IMR-90 (cell line): ENCODE measurements at regions not wholly inside any gene's neighbourhood (a gene's known extent, or its start where the extent isn't known, plus 50 kb on each side); places are given as distances from the start of the nearest gene placed in this dataset.

Source experiments
- ATAC-seq: fragments of 200-7000 bp; cut with Tn5 transposase; 2 replicates; pipeline ENCODE4 v1.9.1; 2020; ENCODE audit warnings: low read depth, mild to moderate bottlenecking, moderate library complexity
- BruUV-seq: library from RNA; stranded (reverse); fragments of 400-500 nt; replicated peaks from 2 replicates; lab custom pipeline; 2021; lab: Mats Ljungman, UMichigan
- CTCF ChIA-PET: fragments of 300-600 bp; formaldehyde crosslinking; extraction: SDS; loops from one replicate; lab custom pipeline; 2021; ENCODE audit warnings: antibody characterized with exemption; lab: Yijun Ruan, JAX
- POLR2A ChIA-PET: fragments of 300-600 bp; sonication (Branson Sonifier 250); formaldehyde crosslinking; loops from one replicate; lab custom pipeline; 2022; ENCODE audit warnings: antibody characterized with exemption; ENCODE audit not compliant: unreplicated experiment; lab: Charles Lee
- DNase-seq: peaks from one replicate; pipeline ENCODE4 v3.0.0; 2013
- H2AFZ ChIP-seq: replicated peaks from 2 replicates; pipeline ENCODE3; 2013; ENCODE audit warnings: low read length, mild to moderate bottlenecking; ENCODE audit not compliant: poor library complexity
- H2AK5ac ChIP-seq: 2 replicates; pipeline ENCODE4 v1.6.1; 2013; ENCODE audit warnings: low read depth, low read length, inconsistent platforms
- H2AK9ac ChIP-seq: replicated peaks from 2 replicates; pipeline ENCODE3; 2013; ENCODE audit warnings: mild to moderate bottlenecking, low read depth, low read length, moderate library complexity; ENCODE audit not compliant: poor library complexity
- H2BK120ac ChIP-seq: 2 replicates; pipeline ENCODE4 v1.6.1; 2013; ENCODE audit warnings: low read depth, low read length, inconsistent platforms
- H2BK15ac ChIP-seq: 3 replicates; pipeline ENCODE4 v1.6.1; 2013; ENCODE audit warnings: low read depth, low read length, inconsistent platforms
- H2BK20ac ChIP-seq: 2 replicates; pipeline ENCODE4 v1.6.1; 2013; ENCODE audit warnings: low read depth, mild to moderate bottlenecking, inconsistent platforms, low read length, moderate library complexity
- H2BK5ac ChIP-seq: 2 replicates; pipeline ENCODE4 v1.6.1; 2013; ENCODE audit warnings: mild to moderate bottlenecking, low read depth, low read length, inconsistent platforms; ENCODE audit not compliant: poor library complexity, severe bottlenecking
- H3K14ac ChIP-seq: replicated peaks from 2 replicates; pipeline ENCODE4 v1.6.1; 2013; ENCODE audit warnings: low read depth, low read length, inconsistent platforms
- H3K18ac ChIP-seq: 2 replicates; pipeline ENCODE4 v1.6.1; 2013; ENCODE audit warnings: low read depth, low read length, control low read depth
- H3K23ac ChIP-seq: 2 replicates; pipeline ENCODE4 v1.6.1; 2013; ENCODE audit warnings: low read depth, low read length, inconsistent platforms
- H3K27ac ChIP-seq: 2 replicates; pipeline ENCODE4 v1.5.1; 2013; ENCODE audit warnings: mild to moderate bottlenecking, control low read depth, low read length; ENCODE audit not compliant: insufficient read depth
- H3K27me3 ChIP-seq: 2 replicates; pipeline ENCODE4 v1.6.1; 2013; ENCODE audit warnings: low read length; ENCODE audit not compliant: control insufficient read depth, insufficient read depth
- H3K36me3 ChIP-seq: 2 replicates; pipeline ENCODE4 v1.6.1; 2013; ENCODE audit warnings: low read length, mixed read lengths; ENCODE audit not compliant: control insufficient read depth, insufficient read depth
- H3K4ac ChIP-seq: 2 replicates; pipeline ENCODE4 v1.6.1; 2013; ENCODE audit warnings: low read depth, low read length, inconsistent platforms
- H3K4me1 ChIP-seq: 2 replicates; pipeline ENCODE4 v1.6.1; 2013; ENCODE audit warnings: low read length, mixed read lengths; ENCODE audit not compliant: control insufficient read depth, insufficient read depth
- H3K4me2 ChIP-seq: 2 replicates; pipeline ENCODE4 v1.6.1; 2013; ENCODE audit warnings: low read depth, mild to moderate bottlenecking, control low read depth, low read length, moderate library complexity
- H3K4me3 ChIP-seq: 2 replicates; pipeline ENCODE4 v1.5.1; 2013; ENCODE audit warnings: low read depth, mild to moderate bottlenecking, control low read depth, low read length, moderate library complexity; ENCODE audit not compliant: insufficient read depth
- H3K56ac ChIP-seq: 2 replicates; pipeline ENCODE4 v1.6.1; 2013; ENCODE audit warnings: low read length, inconsistent platforms; ENCODE audit not compliant: insufficient read depth; ENCODE audit errors: extremely low read depth
- H3K79me1 ChIP-seq, 2 experiments: 2 replicates each; pipeline ENCODE4 v1.6.1; 2013; ENCODE audit warnings: low read length in 2 of 2, inconsistent platforms in 1 of 2, low read depth in 1 of 2
- H3K9ac ChIP-seq: 2 replicates; pipeline ENCODE4 v1.6.1; 2013; ENCODE audit warnings: low read depth, low read length, control low read depth
- H3K9me1 ChIP-seq: 2 replicates; pipeline ENCODE4 v1.6.1; 2013; ENCODE audit warnings: low read length, inconsistent platforms; ENCODE audit not compliant: insufficient read depth
- H3K9me3 ChIP-seq: 2 replicates; pipeline ENCODE4 v1.6.1; 2013; ENCODE audit warnings: low read length; ENCODE audit not compliant: control insufficient read depth, insufficient read depth
- H4K20me1 ChIP-seq: 2 replicates; pipeline ENCODE4 v1.6.1; 2013; ENCODE audit warnings: low read length, inconsistent platforms; ENCODE audit not compliant: insufficient read depth
- H4K5ac ChIP-seq: 2 replicates; pipeline ENCODE4 v1.6.1; 2013; ENCODE audit warnings: mild to moderate bottlenecking, low read depth, low read length, control low read depth
- H4K8ac ChIP-seq, 2 experiments: 2 replicates each; pipeline ENCODE4 v1.6.1; 2013; ENCODE audit warnings: low read depth in 2 of 2, low read length in 2 of 2, control low read depth in 1 of 2, inconsistent platforms in 1 of 2
- H4K91ac ChIP-seq: 2 replicates; pipeline ENCODE4 v1.6.1; 2013; ENCODE audit warnings: low read depth, low read length, inconsistent platforms; ENCODE audit not compliant: insufficient read depth
- CEBPB ChIP-seq: IDR thresholded peaks from 2 replicates; pipeline ENCODE4 v1.6.1; 2012; ENCODE audit warnings: low read depth, low read length, improper control_type of control experiment
- MAFK ChIP-seq: IDR thresholded peaks from 2 replicates; pipeline ENCODE4 v1.6.1; 2012; ENCODE audit warnings: low read depth, low read length, improper control_type of control experiment
- MAZ ChIP-seq: IDR thresholded peaks from 2 replicates; pipeline ENCODE4 v1.6.1; 2012; ENCODE audit warnings: low read depth, mild to moderate bottlenecking, low read length, improper control_type of control experiment, moderate library complexity, borderline replicate concordance
- RFX5 ChIP-seq: IDR thresholded peaks from 2 replicates; pipeline ENCODE4 v1.8.0; 2012; ENCODE audit warnings: low read depth, mild to moderate bottlenecking, low read length, moderate library complexity
- whole genome bisulfite sequencing, 2 experiments: methylation state at CpG; one replicate each; pipeline versions ENCODE4 v1.1.5 to v1.1.7; 2013; ENCODE audit warnings: missing lambda C conversion rate in 2 of 2; ENCODE audit not compliant: insufficient read length in 1 of 2; ENCODE audit errors: extremely low coverage in 2 of 2; 5-methylcytosine and 5-hydroxymethylcytosine counted together
- dilution Hi-C: fragments of 300-500 bp; cut with HindIII; formaldehyde crosslinking; loops from one replicate; pipeline ENCODE4 v1.14.3; 2018; ENCODE audit warnings: low sequenced_read_pairs; ENCODE audit not compliant: unreplicated experiment
- in situ Hi-C: fragments of 300-500 bp; cut with MboI; formaldehyde crosslinking; loops from 3 replicates; pipeline ENCODE4 v1.14.3; 2019; ENCODE audit warnings: low sequenced_read_pairs, inconsistent platforms, mixed read lengths
- intact Hi-C: fragments of 100-400 bp; cut with micrococcal nuclease; formaldehyde crosslinking; loops from 2 replicates; pipeline ENCODE4 v1.10.0; 2022
- TF ChIP-seq, protein P1 (sequence below): fragments of 150-350 bp; IDR thresholded peaks from 2 replicates; pipeline ENCODE4 v1.6.1; 2017; ENCODE audit warnings: mild to moderate bottlenecking, antibody characterized with exemption, low read length, low read depth

DNA sequence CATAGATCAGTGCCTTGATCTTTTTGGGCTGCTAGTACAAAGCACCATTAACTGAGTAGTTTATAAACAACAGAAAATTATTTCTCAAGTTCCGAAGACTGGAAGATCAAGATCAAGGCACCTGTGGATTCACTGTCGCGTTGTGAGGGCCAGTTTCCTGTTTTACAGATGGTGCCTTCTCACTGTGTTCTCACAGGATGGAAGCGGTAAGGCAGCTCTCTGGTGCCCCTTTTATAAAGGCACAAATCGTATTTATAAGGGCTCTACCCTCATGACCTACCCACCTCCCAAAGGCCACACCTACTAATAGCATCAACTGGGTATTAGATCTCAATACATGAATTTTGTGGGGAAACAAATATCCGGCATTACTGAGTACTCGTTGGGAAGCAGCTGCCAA lies 729.5 kb upstream of the SLC39A10 start:
- Histone ChIP-seq H2AK5ac (no peak overlapping the region), H3K23ac (no peak overlapping the region), H3K4me3 (no peak overlapping the region), H2AK9ac (no peak overlapping the region), H4K8ac (no peak overlapping the region), H2AFZ (no peak overlapping the region), H3K9ac (no peak overlapping the region), H4K5ac (no peak overlapping the region), H3K79me1 (no peaks in the 10 kb centered on the region), H3K27me3 (no peaks in the 10 kb centered on the region), H3K36me3 (no peaks in the 10 kb centered on the region), H3K9me3 (no peaks in the 10 kb centered on the region), H3K4ac (no peak overlapping the region), H3K9me1 (no peaks in the 10 kb centered on the region), H2BK20ac (no peak overlapping the region), H4K20me1 (no peaks in the 10 kb centered on the region), H2BK120ac (no peak overlapping the region), H3K14ac (no peak overlapping the region), H3K27ac (no peak overlapping the region), H4K91ac (no peak overlapping the region), H3K4me1 (no peaks in the 10 kb centered on the region), H2BK15ac (no peak overlapping the region), H2BK5ac (no peak overlapping the region), H3K4me2 (no peak overlapping the region), H3K18ac (no peak overlapping the region), H3K56ac (no peak overlapping the region)
- intact Hi-C loops (no loop called here), dilution Hi-C loops (no loop called here), in situ Hi-C loops (no loop called here)
- ChIA-PET POLR2A (no interaction called here), CTCF (no interaction called here)
- TF ChIP-seq MAZ (no peak), MAFK (no peak), CEBPB (no peak), RFX5 (no peak)
- TF ChIP-seq, protein P1, sequence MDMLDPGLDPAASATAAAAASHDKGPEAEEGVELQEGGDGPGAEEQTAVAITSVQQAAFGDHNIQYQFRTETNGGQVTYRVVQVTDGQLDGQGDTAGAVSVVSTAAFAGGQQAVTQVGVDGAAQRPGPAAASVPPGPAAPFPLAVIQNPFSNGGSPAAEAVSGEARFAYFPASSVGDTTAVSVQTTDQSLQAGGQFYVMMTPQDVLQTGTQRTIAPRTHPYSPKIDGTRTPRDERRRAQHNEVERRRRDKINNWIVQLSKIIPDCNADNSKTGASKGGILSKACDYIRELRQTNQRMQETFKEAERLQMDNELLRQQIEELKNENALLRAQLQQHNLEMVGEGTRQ = no peak
- ATAC-seq = no peak
- no CpG with 5 or more reads among the region's 7 CpGs for WGBS, 2 experiments
- DNase-seq = no peak
- no TSS peak for BruUV-seq
